CD14-positive monocyte (primary cell): ENCODE measurements at regions not wholly inside any gene's neighbourhood (a gene's known extent, or its start where the extent isn't known, plus 50 kb on each side); places are given as distances from the start of the nearest gene placed in this dataset.

Experiments used
- DNase-seq, 3 donors: peaks; one replicate each; pipeline ENCODE4 v3.0.0-alpha.2; 2011 to 2022
- H2AFZ ChIP-seq: 2 replicates; pipeline ENCODE4 v1.6.0; 2012; ENCODE audit warnings: mild to moderate bottlenecking, low read depth, low read length, inconsistent platforms; ENCODE audit not compliant: insufficient read depth, poor library complexity, severe bottlenecking
- H3K27ac ChIP-seq, 2 donors: 1 replicate in 1 of 2; 2 replicates in 1 of 2; pipeline ENCODE4 v1.5.1; 2012 to 2013; ENCODE audit warnings: low read length in 2 of 2, control low read depth in 1 of 2, inconsistent platforms in 1 of 2, low read depth in 1 of 2, mild to moderate bottlenecking in 1 of 2
- H3K27me3 ChIP-seq, 2 donors: one replicate each; pipeline versions ENCODE4 v1.6.0 to v1.6.1; 2011 to 2013; ENCODE audit warnings: low read length in 2 of 2; ENCODE audit not compliant: control insufficient read depth in 2 of 2, insufficient read depth in 2 of 2
- H3K36me3 ChIP-seq, 2 donors: replicated peaks in 1 of 2; 1 replicate in 1 of 2; 2 replicates in 1 of 2; pipeline versions ENCODE4 v1.5.1 to v1.6.1; 2012 to 2013; ENCODE audit warnings: low read length in 2 of 2, control low read depth in 1 of 2, inconsistent platforms in 1 of 2, mild to moderate bottlenecking in 1 of 2; ENCODE audit not compliant: insufficient read depth in 2 of 2, control insufficient read depth in 1 of 2
- H3K4me1 ChIP-seq, 2 donors: 1 replicate in 1 of 2; 2 replicates in 1 of 2; pipeline versions ENCODE4 v1.5.1 to v1.6.1; 2012 to 2013; ENCODE audit warnings: low read length in 2 of 2, control low read depth in 1 of 2, inconsistent platforms in 1 of 2, mild to moderate bottlenecking in 1 of 2, moderate library complexity in 1 of 2; ENCODE audit not compliant: insufficient read depth in 2 of 2, control insufficient read depth in 1 of 2
- H3K4me2 ChIP-seq: replicated peaks from 2 replicates; pipeline ENCODE3; 2012; ENCODE audit warnings: low read length, moderate library complexity, mild to moderate bottlenecking; ENCODE audit not compliant: poor library complexity, severe bottlenecking; ENCODE audit errors: extremely low read depth
- H3K4me3 ChIP-seq, 3 experiments: fragments of 200-600 bp in 1 of 3; sonication (generic) in 1 of 3; replicated peaks in 1 of 3; 1 replicate in 2 of 3; 2 replicates in 1 of 3; pipeline ENCODE4 v1.5.1; 2011 to 2013; ENCODE audit warnings: low read length in 3 of 3, mild to moderate bottlenecking in 3 of 3, control low read depth in 2 of 3, low read depth in 2 of 3, inconsistent platforms in 1 of 3, moderate library complexity in 1 of 3
- H3K79me2 ChIP-seq: 2 replicates; pipeline ENCODE4 v1.6.0; 2012; ENCODE audit warnings: mild to moderate bottlenecking, control low read depth, inconsistent platforms, low read length, moderate library complexity; ENCODE audit not compliant: insufficient read depth
- H3K9ac ChIP-seq: 2 replicates; pipeline ENCODE4 v1.6.0; 2017; ENCODE audit warnings: low read length, mild to moderate bottlenecking; ENCODE audit not compliant: insufficient read depth, poor library complexity, severe bottlenecking
- H3K9me3 ChIP-seq, 2 donors: replicated peaks in 1 of 2; 1 replicate in 1 of 2; 2 replicates in 1 of 2; pipeline versions ENCODE4 v1.5.1 to v1.6.1; 2012 to 2013; ENCODE audit warnings: low read length in 2 of 2, control low read depth in 1 of 2; ENCODE audit not compliant: control insufficient read depth in 1 of 2, insufficient read depth in 1 of 2
- H4K20me1 ChIP-seq: 2 replicates; pipeline ENCODE4 v1.6.0; 2012; ENCODE audit warnings: mild to moderate bottlenecking, low read length, control low read depth, moderate library complexity; ENCODE audit not compliant: insufficient read depth
- H3K27ac Mint-ChIP-seq, 7 donors: one replicate each; pipeline ENCODE4 v1.8.0; 2020; ENCODE audit warnings: mild to moderate bottlenecking in 7 of 7, mixed read lengths in 7 of 7, moderate library complexity in 6 of 7, inconsistent platforms in 2 of 7
- H3K27me3 Mint-ChIP-seq, 3 donors: one replicate each; pipeline ENCODE4 v1.8.0; 2021 to 2022; ENCODE audit warnings: low read depth in 3 of 3, mild to moderate bottlenecking in 3 of 3, mixed read lengths in 3 of 3, moderate library complexity in 3 of 3, inconsistent platforms in 1 of 3
- H3K36me3 Mint-ChIP-seq, 2 donors: one replicate each; pipeline ENCODE4 v1.8.0; 2020; ENCODE audit warnings: mixed read lengths in 2 of 2, inconsistent platforms in 1 of 2, mild to moderate bottlenecking in 1 of 2
- H3K4me1 Mint-ChIP-seq: one replicate; pipeline ENCODE4 v1.8.0; 2020; ENCODE audit warnings: mild to moderate bottlenecking, mixed read lengths
- H3K4me3 Mint-ChIP-seq, 2 donors: one replicate each; pipeline ENCODE4 v1.8.0; 2020; ENCODE audit warnings: mild to moderate bottlenecking in 2 of 2, mixed read lengths in 2 of 2, moderate library complexity in 1 of 2
- H3K9me3 Mint-ChIP-seq, 7 donors: one replicate each; pipeline ENCODE4 v1.8.0; 2020 to 2022; ENCODE audit warnings: mixed read lengths in 7 of 7, mild to moderate bottlenecking in 6 of 7, moderate library complexity in 6 of 7, inconsistent platforms in 2 of 7
- WGBS: methylation state at CpG from one replicate; pipeline ENCODE4 v1.1.5; 2013; ENCODE audit warnings: missing lambda C conversion rate; ENCODE audit not compliant: insufficient coverage; 5-methylcytosine and 5-hydroxymethylcytosine counted together
- intact Hi-C, 2 donors: fragments of 100-400 bp; cut with micrococcal nuclease; formaldehyde crosslinking; loops; one replicate each; pipeline versions ENCODE4 v1.15.0 to v1.15.1; 2023
- TF ChIP-seq, protein P1 (sequence below): fragments of 200-600 bp; IDR thresholded peaks from one replicate; pipeline ENCODE4 v1.8.0; 2022; ENCODE audit warnings: antibody characterized with exemption, mild to moderate bottlenecking

DNA sequence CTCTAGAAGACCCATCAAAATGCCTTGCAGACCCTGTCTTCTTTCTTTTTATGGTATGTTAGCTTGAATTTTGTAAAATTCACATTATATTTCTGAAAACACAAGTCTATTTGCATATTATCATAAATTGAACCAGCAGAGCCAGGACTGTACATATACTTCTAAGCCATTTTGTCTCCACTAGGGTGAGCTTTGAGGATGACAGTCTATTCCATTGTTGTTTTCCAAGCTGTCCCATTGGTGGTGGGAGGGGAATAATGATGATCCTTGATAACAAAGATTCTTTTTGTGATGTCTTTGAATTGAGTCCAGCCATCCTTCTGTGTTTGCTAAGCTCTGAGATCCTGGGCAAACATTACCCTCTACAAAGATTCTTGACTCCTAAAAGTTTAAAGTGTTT is 359.3 kb upstream of the PCDH20 start:
- TF ChIP-seq, protein P1, sequence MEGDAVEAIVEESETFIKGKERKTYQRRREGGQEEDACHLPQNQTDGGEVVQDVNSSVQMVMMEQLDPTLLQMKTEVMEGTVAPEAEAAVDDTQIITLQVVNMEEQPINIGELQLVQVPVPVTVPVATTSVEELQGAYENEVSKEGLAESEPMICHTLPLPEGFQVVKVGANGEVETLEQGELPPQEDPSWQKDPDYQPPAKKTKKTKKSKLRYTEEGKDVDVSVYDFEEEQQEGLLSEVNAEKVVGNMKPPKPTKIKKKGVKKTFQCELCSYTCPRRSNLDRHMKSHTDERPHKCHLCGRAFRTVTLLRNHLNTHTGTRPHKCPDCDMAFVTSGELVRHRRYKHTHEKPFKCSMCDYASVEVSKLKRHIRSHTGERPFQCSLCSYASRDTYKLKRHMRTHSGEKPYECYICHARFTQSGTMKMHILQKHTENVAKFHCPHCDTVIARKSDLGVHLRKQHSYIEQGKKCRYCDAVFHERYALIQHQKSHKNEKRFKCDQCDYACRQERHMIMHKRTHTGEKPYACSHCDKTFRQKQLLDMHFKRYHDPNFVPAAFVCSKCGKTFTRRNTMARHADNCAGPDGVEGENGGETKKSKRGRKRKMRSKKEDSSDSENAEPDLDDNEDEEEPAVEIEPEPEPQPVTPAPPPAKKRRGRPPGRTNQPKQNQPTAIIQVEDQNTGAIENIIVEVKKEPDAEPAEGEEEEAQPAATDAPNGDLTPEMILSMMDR, result no peak
- H3K27ac ChIP-seq, result no peak overlapping the region
- no peak overlapping the region for H3K9ac ChIP-seq
- no peak overlapping the region for H3K4me3 ChIP-seq
- Mint-ChIP-seq H3K27me3 (no peaks in the 10 kb centered on the region), H3K36me3 (no peaks in the 10 kb centered on the region), H3K9me3 (peaks cover 0 to 3% (median 0%) of the 10 kb centered on the region in 7 donors), H3K27ac (no peak overlapping the region), H3K4me1 (no peaks in the 10 kb centered on the region), H3K4me3 (no peak overlapping the region)
- intact Hi-C loops, result no loop called here
- H2AFZ ChIP-seq, result no peak overlapping the region
- no peaks in the 10 kb centered on the region for H3K9me3 ChIP-seq
- H4K20me1 ChIP-seq, result no peaks in the 10 kb centered on the region
- no peak for DNase-seq
- no peaks in the 10 kb centered on the region for H3K36me3 ChIP-seq
- no peak overlapping the region for H3K4me2 ChIP-seq
- H3K4me1 ChIP-seq, result no peaks in the 10 kb centered on the region
- H3K27me3 ChIP-seq, result no peaks in the 10 kb centered on the region
- no peaks in the 10 kb centered on the region for H3K79me2 ChIP-seq

DNA sequence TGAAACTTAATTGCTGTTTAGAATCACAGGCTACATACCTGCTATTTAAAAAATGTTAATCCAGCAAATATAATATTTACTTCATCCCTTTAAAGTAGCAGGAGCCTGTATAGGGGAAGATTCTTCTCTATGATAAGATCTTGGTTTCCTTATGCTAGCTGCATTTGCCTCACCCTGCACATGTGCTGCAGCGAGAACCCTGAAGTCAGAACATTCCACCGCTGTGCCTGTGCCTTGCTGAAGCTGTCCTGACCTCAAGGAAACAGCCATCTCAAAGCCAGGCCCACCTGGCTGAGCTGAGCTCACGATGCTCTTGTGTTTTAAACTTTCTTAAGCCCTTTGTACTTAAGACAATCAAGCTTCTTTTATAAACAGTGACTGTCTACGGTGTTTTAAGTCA is 355.0 kb upstream of the PCDH20 start:
- Histone ChIP-seq H3K27me3 (no peaks in the 10 kb centered on the region), H3K4me3 (no peak overlapping the region), H3K9ac (no peak overlapping the region), H2AFZ (no peak overlapping the region), H4K20me1 (no peaks in the 10 kb centered on the region), H3K4me2 (no peak overlapping the region), H3K4me1 (no peaks in the 10 kb centered on the region), H3K79me2 (no peaks in the 10 kb centered on the region), H3K27ac (no peak overlapping the region), H3K36me3 (no peaks in the 10 kb centered on the region), H3K9me3 (peaks cover 12 to 13% of the 10 kb centered on the region in 2 donors)
- intact Hi-C loops, result no loop called here
- Mint-ChIP-seq H3K4me3 (no peak overlapping the region), H3K9me3 (peaks cover 2 to 8% (median 4%) of the 10 kb centered on the region in 7 donors), H3K4me1 (no peaks in the 10 kb centered on the region), H3K36me3 (no peaks in the 10 kb centered on the region), H3K27me3 (no peaks in the 10 kb centered on the region), H3K27ac (no peak overlapping the region)
- DNase-seq, result no peak
- TF ChIP-seq, protein P1, result no peak
- WGBS, result 21% methylated on average over 2 of the region's 4 CpGs
